ENCODE measurements at regions not wholly inside any gene's neighbourhood (a gene's known extent, or its start where the extent isn't known, plus 50 kb on each side); places are given as distances from the start of the nearest gene placed in this dataset.

DNA sequence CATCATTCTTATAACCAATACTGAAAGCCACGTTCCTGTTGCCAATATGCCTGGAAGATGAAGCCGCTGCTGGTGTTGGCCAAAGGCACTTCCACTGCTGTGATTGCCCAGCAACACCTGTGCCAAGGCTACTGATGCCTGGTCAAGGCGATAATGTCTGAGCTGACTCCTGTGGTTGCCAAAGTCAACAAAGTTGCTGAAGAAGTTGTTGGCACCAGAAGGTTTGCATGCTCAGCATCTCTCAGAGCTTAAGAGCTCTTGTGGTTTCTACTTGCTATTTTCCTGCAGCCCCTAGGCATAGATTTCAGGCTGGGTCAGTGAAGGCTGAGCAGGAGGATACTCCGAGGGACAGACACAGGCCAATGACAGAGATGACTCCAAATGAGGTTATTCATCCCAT lies 63.4 kb upstream of the RAB3GAP2 start:
- TF ChIP-seq, protein P1, sequence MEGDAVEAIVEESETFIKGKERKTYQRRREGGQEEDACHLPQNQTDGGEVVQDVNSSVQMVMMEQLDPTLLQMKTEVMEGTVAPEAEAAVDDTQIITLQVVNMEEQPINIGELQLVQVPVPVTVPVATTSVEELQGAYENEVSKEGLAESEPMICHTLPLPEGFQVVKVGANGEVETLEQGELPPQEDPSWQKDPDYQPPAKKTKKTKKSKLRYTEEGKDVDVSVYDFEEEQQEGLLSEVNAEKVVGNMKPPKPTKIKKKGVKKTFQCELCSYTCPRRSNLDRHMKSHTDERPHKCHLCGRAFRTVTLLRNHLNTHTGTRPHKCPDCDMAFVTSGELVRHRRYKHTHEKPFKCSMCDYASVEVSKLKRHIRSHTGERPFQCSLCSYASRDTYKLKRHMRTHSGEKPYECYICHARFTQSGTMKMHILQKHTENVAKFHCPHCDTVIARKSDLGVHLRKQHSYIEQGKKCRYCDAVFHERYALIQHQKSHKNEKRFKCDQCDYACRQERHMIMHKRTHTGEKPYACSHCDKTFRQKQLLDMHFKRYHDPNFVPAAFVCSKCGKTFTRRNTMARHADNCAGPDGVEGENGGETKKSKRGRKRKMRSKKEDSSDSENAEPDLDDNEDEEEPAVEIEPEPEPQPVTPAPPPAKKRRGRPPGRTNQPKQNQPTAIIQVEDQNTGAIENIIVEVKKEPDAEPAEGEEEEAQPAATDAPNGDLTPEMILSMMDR (conservative IDR thresholded peaks at IDR 0.05): no peak
- TF ChIP-seq EZH2 (IDR thresholded peaks at IDR 0.05; ENCODE audit: low read depth): no peak

Data from PC-9 (cell line).